ENCODE measurements at regions not wholly inside any gene's neighbourhood (a gene's known extent, or its start where the extent isn't known, plus 50 kb on each side); places are given as distances from the start of the nearest gene placed in this dataset.
"Not testable (repeated sequence)": the region's sequence is repeated elsewhere in the genome, so short reads cannot be mapped to it uniquely, and the experiment has no call there.

DNA sequence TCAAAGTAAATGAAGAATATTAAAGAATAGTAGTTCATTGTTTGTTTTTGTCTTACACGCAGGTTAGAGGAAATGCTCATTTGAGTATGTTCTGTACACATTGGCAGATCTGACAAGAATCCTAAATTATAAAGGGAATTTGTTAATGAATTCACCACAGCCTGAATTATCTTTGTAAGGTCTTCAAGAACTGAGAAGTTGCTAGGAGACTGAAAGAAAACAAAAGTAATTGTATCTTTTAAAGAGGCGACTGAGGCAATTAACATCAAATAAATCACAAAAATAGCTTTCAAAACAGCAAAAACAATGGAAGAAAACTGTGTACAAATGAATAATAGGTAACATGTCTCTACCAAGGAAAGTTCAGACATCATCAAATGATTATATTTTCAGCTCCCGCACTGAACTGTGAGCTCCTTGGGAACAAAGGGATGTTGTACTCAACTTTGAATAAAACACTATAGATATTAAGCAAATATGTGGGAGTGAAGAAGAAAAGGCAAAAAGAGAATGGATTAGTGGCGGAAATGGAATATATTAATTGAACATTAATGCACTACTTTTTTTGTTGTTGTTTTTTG lies 51.7 kb upstream of the ATIC start:
- H3K27ac ChIP-seq = no peak overlapping the region
- DNase-seq (ENCODE audit: low read depth, low spot score) = no peak

DNA sequence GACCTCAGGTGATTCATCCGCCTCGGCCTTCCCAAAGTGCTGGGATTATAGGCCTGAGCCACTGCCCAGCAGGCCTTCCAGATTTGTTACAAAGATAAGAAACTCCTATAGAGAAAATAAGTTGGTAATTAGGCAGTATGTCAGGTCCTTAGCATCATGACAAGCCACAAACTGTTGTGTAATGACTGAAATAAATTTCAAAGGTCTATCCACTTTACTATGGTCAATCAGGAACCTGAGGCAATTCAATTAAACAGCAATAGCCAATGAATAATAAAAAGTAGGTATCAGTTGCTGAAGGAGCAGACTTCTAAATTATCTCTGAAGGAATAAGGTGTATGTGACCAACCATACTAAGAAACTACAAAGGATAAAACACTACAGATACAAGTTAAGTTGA lies 62.4 kb upstream of the ATIC start:
- no peak for DNase-seq (ENCODE audit: low read depth, low spot score)
- H3K27ac ChIP-seq = no peak overlapping the region

DNA sequence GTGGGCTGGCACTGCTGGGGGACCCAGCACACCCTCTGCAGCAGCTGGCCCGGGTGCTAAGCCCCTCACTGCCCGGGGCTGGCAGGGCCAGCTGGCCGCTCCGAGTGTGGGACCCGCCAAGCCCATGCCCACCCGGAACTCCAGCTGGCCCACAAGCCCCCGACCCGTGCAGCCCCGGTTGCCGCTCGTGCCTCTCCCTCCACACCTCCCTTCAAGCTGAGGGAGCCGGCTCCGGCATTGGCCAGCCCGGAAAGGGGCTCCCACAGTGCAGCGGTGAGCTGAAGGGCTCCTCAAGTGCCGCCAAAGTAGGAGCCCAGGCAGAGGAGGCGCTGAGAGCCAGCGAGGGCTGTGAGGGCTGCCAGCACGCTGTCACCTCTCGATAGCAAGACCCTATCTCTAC lies 65.9 kb upstream of the ATIC start:
- not testable (repeated sequence) for DNase-seq (ENCODE audit: low read depth, low spot score)

DNA sequence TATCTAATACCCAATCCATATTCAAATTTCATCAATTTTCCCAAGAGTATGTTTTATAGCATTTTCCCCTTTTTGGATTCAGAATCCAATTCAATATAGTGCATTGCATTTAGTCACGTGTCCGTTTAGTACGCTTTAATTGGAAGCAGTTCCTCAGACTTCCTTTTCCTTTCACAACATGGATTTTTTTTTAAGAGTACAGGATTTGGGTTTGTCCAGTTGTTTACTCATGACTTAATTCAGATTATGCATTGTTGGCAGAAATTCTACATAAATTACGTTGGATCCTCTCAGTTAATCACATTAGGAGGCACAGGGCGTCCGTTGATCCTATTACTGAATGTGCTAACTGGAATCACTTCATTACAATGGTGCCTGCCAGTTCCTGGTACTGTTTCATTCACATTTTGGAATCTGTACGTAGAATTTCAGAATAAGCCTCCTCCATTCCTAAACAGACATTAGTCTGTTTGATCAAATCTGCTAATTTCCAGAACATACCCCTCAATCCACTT lies 70.0 kb upstream of the ATIC start:
- H3K27ac ChIP-seq = no peak overlapping the region
- DNase-seq (ENCODE audit: low read depth, low spot score) = no peak

More for the DNA sequence above, 65.9 kb upstream of the ATIC start:
- H3K27ac ChIP-seq = not testable (repeated sequence)

DNA sequence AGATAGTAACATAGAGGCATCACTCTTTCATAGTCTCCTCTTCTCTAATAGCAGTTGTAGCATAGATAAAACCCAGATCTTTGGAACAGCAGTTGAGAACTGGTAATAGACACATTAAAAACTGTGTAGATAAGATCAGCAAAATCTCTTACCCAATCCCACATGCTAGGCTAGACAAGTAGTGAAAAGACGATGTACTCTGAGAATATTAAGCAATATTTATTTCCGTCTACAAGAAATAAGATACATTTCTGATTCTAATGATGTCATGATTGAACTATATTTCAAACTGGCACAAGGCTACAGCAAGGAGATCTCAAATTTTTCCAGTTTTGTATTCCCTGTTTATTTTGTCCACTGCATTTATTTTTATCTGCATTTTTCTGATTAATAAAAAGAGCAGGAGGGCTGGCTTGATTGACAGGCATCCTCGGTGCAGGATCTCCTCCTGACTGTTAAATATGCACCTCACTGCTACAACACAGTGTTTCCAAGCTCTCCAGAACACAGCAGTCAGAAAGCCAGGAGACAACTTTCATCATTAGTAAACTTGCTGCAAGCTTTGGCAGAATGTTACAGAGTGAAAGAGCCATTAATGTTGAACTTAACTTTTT lies 73.3 kb upstream of the ATIC start:
- DNase-seq (ENCODE audit: low read depth, low spot score) = no peak

DNA sequence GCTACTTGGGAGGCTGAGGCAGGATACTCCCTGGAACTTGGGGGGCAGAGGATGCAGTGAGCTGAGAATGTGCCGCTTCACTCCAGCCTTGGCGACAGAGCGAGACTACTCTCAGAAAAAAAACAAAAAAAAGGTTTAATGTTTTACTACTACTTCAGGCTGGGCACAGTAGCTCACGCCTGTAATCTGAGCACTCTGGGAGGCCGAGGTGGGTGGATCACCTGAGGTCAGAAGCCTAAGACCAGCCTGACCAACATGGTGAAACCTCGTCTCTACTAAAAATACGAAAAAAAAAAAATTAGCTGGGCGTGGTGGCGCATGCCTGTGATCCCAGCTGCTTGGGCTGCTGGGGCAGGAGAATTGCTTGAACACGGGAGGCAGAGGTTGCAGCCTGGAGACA lies 75.7 kb upstream of the ATIC start:
- no peak for DNase-seq (ENCODE audit: low read depth, low spot score)

More for the DNA sequence above, 73.3 kb upstream of the ATIC start:
- no peak overlapping the region for H3K27ac ChIP-seq

DNA sequence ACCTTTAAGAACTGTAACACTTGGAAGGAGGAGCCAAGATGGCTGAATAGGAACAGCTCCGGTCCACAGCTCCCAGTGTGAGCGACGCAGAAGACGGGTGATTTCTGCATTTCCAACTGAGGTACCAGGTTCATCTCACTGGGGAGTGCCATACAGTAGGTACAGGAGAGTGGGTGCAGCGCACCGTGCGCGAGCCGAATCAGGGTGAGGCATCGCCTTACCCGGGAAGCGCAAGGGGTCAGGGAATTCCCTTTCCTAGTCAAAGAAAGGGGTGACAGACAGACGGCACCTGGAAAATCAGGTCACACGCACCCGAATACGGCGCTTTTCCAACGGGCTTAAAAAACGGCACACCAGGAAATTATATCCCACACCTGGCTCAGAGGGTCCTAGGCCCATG lies 81.8 kb upstream of the ABCA12 start:
- not testable (repeated sequence) for H3K27ac ChIP-seq; DNase-seq (ENCODE audit: low read depth, low spot score)

More for the DNA sequence above, 75.7 kb upstream of the ATIC start:
- no peak overlapping the region for H3K27ac ChIP-seq

DNA sequence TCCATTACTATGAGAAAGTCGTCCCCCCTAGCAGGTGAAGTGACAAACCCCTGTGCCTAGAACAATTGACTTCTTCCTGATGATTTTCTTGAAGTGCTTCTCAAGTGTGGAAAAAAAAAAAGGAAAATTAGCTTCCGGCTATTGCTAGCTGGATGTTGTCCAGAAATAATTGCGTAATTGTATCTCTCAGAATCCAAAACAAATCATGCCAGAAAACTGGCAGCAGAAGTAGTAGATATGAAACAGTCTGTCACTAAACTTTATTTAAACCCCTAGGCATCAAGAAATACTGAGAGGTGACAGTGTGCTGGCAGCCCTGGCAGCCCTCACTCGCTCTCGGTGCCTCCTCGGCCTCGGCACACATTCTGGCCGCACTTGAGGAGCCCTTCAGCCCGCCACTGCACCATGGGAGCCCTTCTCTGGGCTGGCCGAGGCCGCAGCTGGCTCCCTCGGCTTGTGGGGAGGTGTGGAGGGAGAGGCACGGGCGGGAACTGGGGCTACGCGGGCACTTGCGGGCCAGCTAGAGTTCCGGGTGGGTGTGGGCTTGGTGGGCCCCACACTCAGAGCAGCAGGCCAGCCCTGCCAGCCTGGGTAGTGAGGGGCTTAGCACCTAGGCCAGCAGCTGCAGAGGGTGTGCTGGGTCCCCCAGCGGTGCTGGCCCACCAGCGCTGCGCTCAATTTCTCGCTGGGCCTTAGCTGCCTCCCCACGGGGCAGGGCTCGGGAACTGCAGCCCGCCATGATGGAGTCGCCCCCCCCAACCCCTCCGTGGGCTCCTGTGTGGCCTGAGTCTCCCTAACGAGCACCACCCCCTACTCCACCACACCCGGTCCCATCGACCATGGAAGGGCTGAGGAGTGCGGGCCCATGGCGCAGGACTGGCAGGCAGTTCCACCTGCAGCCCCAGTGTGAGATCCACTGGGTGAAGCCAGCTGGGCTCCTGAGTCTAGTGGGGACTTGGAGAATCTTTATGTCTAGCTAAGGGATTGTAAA lies 80.5 kb upstream of the ABCA12 start:
- no peak overlapping the region for H3K27ac ChIP-seq
- DNase-seq (ENCODE audit: low read depth, low spot score) = no peak

DNA sequence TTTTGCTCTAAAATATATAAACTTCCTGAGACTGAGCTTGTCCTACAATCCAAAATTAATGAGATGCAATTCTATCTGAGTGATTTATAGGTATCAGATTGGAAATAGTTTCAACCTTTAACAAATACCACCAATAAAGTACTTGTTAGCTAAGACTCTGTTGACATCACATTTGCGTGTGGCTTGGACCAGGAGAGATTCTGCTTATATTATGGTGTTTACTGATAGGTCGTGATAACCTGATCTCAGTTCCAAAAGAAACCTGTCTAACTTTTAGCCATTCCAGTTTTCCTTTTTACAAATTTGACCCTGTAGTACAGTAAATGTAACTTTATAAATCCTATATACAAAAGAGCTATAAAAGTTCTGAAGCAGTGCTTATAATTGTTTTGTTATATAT lies 78.4 kb upstream of the ABCA12 start:
- H3K27ac ChIP-seq = no peak overlapping the region

DNA sequence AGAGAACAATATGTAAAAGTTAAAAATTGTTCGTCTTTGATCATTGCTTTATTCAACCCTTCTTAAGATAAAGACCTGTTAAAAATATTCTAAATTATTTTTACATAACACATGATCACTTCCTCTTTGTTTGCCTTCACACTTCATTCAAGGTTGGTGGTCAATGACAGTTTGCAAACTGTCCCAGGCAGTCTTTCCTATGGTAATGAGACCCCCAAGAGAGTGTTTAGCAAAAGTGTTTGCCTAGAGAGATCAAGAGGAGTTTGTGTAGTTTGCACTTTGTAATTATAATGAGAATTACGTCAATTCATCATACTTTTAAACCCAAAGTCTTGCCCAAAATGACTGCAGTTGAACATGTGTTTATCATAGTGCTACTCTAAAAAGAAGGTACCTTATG lies 77.2 kb upstream of the ABCA12 start:
- no peak for DNase-seq (ENCODE audit: low read depth, low spot score)
- no peak overlapping the region for H3K27ac ChIP-seq

More for the DNA sequence above, 78.4 kb upstream of the ABCA12 start:
- DNase-seq (ENCODE audit: low read depth, low spot score) = no peak

DNA sequence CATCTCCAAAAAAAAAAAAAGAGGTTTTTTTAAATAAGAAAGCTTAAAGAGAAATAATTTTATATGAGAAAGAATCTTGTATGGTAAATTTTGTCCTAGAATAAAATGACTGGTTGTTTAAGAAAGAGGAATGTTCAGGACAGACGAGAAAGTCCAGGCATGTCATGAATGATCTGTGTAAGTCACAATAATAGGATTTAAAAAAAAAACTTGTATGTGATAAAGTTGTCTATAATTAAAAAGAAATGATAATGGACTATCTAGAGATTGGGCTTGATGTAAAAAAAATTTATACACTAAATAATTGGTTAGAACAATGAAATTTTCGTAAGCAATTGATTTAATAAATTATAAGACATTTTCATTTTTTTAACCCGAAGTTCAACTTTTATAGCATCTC lies 71.7 kb upstream of the ABCA12 start:
- H3K27ac ChIP-seq = no peak overlapping the region

DNA sequence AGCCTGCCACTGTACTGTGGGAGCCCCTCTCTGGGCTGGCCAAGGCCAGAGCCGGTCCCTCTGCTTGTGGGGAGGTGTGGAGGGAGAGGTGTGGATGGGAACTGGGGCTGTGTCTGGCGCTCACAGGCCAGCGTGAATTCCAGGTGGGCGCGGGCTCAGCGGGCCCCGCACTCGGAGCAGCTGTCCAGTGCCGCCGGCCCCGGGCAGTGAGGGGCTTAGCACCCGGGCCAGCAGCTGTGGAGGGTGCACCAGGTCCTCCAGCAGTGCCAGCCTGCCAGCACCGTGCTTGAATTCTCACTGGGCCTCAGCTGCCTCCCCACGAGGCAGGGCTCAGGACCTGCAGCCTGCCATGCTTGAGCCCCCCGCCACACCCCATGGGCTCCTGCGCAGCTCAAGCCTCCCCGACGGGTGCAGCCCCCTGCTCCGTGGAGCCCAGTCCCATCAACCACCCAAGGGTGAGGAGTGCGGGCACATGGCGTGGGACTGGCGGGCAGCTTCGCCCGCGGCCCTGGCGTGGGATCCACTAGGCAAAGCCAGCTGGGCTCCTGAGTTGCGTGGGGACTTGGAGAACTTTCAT lies 69.5 kb upstream of the ABCA12 start:
- no peak overlapping the region for H3K27ac ChIP-seq
- no peak for DNase-seq (ENCODE audit: low read depth, low spot score)

More for the DNA sequence above, 71.7 kb upstream of the ABCA12 start:
- no peak for DNase-seq (ENCODE audit: low read depth, low spot score)

DNA sequence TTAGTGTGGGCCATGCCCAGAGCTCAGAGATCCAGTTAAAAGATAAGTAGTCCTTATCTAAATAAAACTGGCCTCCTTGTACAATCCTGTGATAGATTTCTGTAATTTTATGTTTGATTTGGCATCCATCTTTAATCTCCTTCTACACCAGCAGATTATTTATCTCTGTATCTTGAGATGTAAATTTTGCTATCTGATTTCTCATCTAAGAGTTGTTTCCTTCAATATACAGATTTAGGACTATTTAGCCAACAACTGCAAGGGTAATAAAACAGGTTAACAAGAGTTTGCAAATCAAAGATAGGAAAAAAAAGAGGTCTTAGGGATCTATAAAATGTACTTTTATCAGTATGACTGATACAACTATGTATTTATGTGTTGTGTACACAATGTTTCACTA lies 68.6 kb upstream of the ABCA12 start:
- no peak overlapping the region for H3K27ac ChIP-seq
- no peak for DNase-seq (ENCODE audit: low read depth, low spot score)

DNA sequence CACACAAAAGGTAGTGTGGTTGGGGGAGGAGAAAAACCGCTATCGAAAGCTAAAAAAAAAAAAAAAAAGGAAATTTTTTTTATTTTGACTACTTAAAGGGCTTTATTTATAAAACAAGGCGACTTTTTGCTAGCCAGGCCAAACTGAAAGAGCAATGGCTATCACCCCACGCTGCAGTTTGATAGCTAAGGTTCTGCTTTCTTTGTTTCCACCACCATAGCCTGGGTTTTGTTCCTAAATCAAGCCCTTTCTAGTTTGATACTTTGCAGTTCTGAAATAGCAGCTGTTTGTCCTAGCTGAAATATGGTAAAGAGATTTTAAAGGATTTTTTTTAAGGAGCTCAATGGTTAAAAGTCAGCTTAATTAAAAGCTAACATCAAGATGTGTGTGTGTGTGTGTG lies 67.4 kb upstream of the ABCA12 start:
- DNase-seq (ENCODE audit: low read depth, low spot score) = no peak
- H3K27ac ChIP-seq = no peak overlapping the region

DNA sequence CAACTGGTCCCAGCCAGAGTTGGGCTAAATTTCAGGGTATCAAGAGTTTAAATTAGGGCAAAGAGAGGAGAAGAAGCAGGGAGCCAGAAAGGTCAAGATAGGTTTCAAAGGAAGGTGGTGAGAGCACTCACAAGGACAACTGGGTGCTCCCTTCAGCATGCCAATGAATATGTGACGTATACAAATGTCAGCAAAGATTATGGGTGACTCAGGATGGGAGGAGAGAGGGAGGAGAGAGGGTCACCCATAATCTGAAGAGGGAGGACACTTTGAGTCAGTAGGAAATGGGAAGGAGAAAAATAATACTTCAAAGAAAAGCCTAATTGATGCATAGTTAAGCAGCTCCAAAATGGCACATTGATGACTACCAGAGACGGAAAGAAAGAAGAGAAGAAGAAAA lies 53.1 kb upstream of the ABCA12 start:
- peak overlapping the region; percentile 96 for H3K27ac ChIP-seq

DNA sequence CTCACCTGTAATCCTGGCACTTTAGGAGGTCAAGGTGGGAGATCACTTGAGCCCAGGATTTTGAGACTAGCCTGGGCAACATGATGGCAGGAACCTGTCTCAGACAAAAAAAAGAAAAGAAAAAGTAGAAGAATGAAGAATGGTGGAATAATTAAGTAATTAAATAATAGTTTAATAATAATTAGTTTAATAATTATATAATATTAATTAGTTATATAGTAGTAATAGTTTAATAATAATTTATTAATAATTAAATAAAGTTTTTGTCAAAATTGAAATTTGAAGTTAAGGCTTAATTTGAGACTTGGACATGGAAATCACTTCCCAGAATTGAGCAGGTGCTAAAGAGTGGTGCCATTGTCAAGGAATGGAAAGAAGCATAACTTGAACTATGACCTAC lies 52.2 kb upstream of the ABCA12 start:
- no peak for DNase-seq (ENCODE audit: low read depth, low spot score)
- H3K27ac ChIP-seq = peak overlapping the region; percentile 96

More for the DNA sequence above, 53.1 kb upstream of the ABCA12 start:
- DNase-seq (ENCODE audit: low read depth, low spot score) = no peak

DNA sequence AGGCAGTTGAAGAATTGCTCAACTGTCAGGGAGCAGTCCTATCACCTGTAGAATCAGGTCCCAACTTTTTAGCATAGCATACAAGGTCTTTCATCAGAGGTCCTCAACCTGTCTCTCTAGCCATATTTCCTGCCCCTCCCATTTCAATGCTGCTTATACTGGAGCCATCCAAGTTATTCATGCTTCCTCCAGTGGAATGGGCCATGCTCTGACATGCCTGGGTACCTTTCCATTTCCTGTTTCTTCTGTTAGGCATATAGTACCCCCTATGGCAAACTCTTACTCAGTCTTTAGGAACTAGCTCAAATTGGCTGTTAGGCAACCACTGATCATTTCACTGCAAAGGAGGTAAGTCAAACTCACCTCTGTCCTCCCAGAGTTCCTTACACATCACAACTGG lies 51.0 kb upstream of the ABCA12 start:
- DNase-seq (ENCODE audit: low read depth, low spot score) = peak; percentile 90
- peak overlapping the region; percentile 96 for H3K27ac ChIP-seq

All from epithelial cell of prostate (primary cell).